Stimulated activated CD8-positive, alpha-beta memory T cell treated with anti-CD3 and anti-CD28 coated beads, Interleukin-4, amount 100 ng/mL, for 1 hour (primary cell): ENCODE measurements at regions not wholly inside any gene's neighbourhood (a gene's known extent, or its start where the extent isn't known, plus 50 kb on each side); places are given as distances from the start of the nearest gene placed in this dataset.
"Not testable (repeated sequence)": the region's sequence is repeated elsewhere in the genome, so short reads cannot be mapped to it uniquely, and the experiment has no call there.

Experiments
- DNase-seq, 2 donors: peaks; one replicate each; pipeline ENCODE4 v3.0.0-alpha.2; 2020; ENCODE audit warnings: low read depth in 2 of 2, low spot score in 1 of 2

GRCh38 chr2:160550048-160550447 lies 56.4 kb upstream of the RBMS1 start:
- no peak for DNase-seq

- DNase-seq = no peak
These were observed 57.7 kb upstream of the RBMS1 start for GRCh38 chr2:160551259-160551658.

GRCh38 chr2:160555420-160556071 lies 61.9 kb upstream of the RBMS1 start:
- DNase-seq = no peak

GRCh38 chr2:160557903-160558302 lies 64.3 kb upstream of the RBMS1 start:
- no peak for DNase-seq

- no peak for DNase-seq
These were observed 64.9 kb upstream of the RBMS1 start for GRCh38 chr2:160558531-160558930.

- no peak for DNase-seq
These were observed 68.1 kb upstream of the RBMS1 start for GRCh38 chr2:160561551-160562295.

- DNase-seq = no peak
These were observed 69.1 kb upstream of the RBMS1 start for GRCh38 chr2:160562730-160563129.

GRCh38 chr2:160564591-160564990 lies 71.0 kb upstream of the RBMS1 start:
- DNase-seq = no peak

- no peak for DNase-seq
These were observed 71.7 kb upstream of the RBMS1 start for GRCh38 chr2:160565099-160565845.

GRCh38 chr2:160566717-160567116 lies 73.1 kb upstream of the RBMS1 start:
- DNase-seq = no peak

GRCh38 chr2:160568856-160569255 lies 75.2 kb upstream of the RBMS1 start:
- no peak for DNase-seq

- no peak for DNase-seq
These were observed 76.8 kb upstream of the RBMS1 start for GRCh38 chr2:160570376-160570775.

- DNase-seq = no peak
These were observed 81.0 kb upstream of the RBMS1 start for GRCh38 chr2:160574468-160575140.

- DNase-seq = no peak
These were observed 81.8 kb upstream of the RBMS1 start for GRCh38 chr2:160575368-160575767.

- no peak for DNase-seq
These were observed 82.5 kb upstream of the RBMS1 start for GRCh38 chr2:160576054-160576499.

- not testable (repeated sequence) for DNase-seq
These were observed 83.5 kb upstream of the RBMS1 start for GRCh38 chr2:160577081-160577480.

GRCh38 chr2:160581035-160581434 lies 87.4 kb upstream of the RBMS1 start:
- no peak for DNase-seq

GRCh38 chr2:160581448-160581847 lies 87.8 kb upstream of the RBMS1 start:
- DNase-seq = no peak

GRCh38 chr2:160582081-160582480 lies 88.5 kb upstream of the RBMS1 start:
- no peak for DNase-seq

- no peak for DNase-seq
These were observed 89.0 kb upstream of the RBMS1 start for GRCh38 chr2:160582490-160583145.

GRCh38 chr2:160583146-160583535 lies 89.5 kb upstream of the RBMS1 start:
- no peak for DNase-seq
